ENCODE measurements at regions not wholly inside any gene's neighbourhood (a gene's known extent, or its start where the extent isn't known, plus 50 kb on each side); places are given as distances from the start of the nearest gene placed in this dataset.

- Histone ChIP-seq H3K27me3 (ENCODE audit: insufficient read depth) (no peaks in the 10 kb centered on the region), H2AFZ (no peak overlapping the region), H3K9me2 (ENCODE audit: insufficient read depth) (peaks cover 8% of the 10 kb centered on the region; the same call in 1 of the 2 replicates), H3K27ac (ENCODE audit: low read depth) (no peak overlapping the region), H3K79me2 (replicated peaks; ENCODE audit: insufficient read depth) (no peaks in the 10 kb centered on the region), H3K4me2 (no peak overlapping the region), H3K4me3 (no peak overlapping the region), H4K20me1 (replicated peaks; ENCODE audit: insufficient read depth) (no peaks in the 10 kb centered on the region), H3F3A (replicated peaks; ENCODE audit: low read depth) (no peaks in the 10 kb centered on the region), H3K36me3 (ENCODE audit: insufficient read depth) (no peaks in the 10 kb centered on the region), H3K4me1 (ENCODE audit: insufficient read depth) (peaks cover 17% of the 10 kb centered on the region)
- DNase-seq (ENCODE audit: low spot score) (no peak), ATAC-seq (no peak)
- H3K36me3 Mint-ChIP-seq (ENCODE audit: low read depth) = no peaks in the 10 kb centered on the region
- H3K4me3 Mint-ChIP-seq = no peak overlapping the region
- H3K27me3 Mint-ChIP-seq (ENCODE audit: insufficient read depth, low read depth, poor library complexity) = peaks cover 5% of the 10 kb centered on the region
- H3K4me1 Mint-ChIP-seq = peaks cover 26% of the 10 kb centered on the region
- H3K27ac Mint-ChIP-seq = no peak overlapping the region
- no peaks in the 10 kb centered on the region; the same call in 2 of the 3 replicates for H3K9me3 Mint-ChIP-seq
- TF ChIP-seq ZNF114 (CRISPR knock-in tag; IDR thresholded peaks at IDR 0.05) = no peak
- TF ChIP-seq, protein P1, sequence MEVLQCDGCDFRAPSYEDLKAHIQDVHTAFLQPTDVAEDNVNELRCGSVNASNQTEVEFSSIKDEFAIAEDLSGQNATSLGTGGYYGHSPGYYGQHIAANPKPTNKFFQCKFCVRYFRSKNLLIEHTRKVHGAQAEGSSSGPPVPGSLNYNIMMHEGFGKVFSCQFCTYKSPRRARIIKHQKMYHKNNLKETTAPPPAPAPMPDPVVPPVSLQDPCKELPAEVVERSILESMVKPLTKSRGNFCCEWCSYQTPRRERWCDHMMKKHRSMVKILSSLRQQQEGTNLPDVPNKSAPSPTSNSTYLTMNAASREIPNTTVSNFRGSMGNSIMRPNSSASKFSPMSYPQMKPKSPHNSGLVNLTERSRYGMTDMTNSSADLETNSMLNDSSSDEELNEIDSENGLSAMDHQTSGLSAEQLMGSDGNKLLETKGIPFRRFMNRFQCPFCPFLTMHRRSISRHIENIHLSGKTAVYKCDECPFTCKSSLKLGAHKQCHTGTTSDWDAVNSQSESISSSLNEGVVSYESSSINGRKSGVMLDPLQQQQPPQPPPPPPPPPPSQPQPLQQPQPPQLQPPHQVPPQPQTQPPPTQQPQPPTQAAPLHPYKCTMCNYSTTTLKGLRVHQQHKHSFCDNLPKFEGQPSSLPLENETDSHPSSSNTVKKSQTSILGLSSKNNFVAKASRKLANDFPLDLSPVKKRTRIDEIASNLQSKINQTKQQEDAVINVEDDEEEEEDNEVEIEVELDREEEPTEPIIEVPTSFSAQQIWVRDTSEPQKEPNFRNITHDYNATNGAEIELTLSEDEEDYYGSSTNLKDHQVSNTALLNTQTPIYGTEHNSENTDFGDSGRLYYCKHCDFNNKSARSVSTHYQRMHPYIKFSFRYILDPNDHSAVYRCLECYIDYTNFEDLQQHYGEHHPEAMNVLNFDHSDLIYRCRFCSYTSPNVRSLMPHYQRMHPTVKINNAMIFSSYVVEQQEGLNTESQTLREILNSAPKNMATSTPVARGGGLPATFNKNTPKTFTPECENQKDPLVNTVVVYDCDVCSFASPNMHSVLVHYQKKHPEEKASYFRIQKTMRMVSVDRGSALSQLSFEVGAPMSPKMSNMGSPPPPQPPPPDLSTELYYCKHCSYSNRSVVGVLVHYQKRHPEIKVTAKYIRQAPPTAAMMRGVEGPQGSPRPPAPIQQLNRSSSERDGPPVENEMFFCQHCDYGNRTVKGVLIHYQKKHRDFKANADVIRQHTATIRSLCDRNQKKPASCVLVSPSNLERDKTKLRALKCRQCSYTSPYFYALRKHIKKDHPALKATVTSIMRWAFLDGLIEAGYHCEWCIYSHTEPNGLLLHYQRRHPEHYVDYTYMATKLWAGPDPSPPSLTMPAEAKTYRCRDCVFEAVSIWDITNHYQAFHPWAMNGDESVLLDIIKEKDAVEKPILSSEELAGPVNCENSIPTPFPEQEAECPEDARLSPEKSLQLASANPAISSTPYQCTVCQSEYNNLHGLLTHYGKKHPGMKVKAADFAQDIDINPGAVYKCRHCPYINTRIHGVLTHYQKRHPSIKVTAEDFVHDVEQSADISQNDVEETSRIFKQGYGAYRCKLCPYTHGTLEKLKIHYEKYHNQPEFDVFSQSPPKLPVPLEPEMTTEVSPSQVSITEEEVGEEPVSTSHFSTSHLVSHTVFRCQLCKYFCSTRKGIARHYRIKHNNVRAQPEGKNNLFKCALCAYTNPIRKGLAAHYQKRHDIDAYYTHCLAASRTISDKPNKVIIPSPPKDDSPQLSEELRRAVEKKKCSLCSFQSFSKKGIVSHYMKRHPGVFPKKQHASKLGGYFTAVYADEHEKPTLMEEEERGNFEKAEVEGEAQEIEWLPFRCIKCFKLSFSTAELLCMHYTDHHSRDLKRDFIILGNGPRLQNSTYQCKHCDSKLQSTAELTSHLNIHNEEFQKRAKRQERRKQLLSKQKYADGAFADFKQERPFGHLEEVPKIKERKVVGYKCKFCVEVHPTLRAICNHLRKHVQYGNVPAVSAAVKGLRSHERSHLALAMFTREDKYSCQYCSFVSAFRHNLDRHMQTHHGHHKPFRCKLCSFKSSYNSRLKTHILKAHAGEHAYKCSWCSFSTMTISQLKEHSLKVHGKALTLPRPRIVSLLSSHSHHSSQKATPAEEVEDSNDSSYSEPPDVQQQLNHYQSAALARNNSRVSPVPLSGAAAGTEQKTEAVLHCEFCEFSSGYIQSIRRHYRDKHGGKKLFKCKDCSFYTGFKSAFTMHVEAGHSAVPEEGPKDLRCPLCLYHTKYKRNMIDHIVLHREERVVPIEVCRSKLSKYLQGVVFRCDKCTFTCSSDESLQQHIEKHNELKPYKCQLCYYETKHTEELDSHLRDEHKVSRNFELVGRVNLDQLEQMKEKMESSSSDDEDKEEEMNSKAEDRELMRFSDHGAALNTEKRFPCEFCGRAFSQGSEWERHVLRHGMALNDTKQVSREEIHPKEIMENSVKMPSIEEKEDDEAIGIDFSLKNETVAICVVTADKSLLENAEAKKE (CRISPR knock-in tag; IDR thresholded peaks at IDR 0.05) = no peak
- no peak for TF ChIP-seq EZH2 (IDR thresholded peaks at IDR 0.05; ENCODE audit: low read depth, unreplicated experiment)
- TF ChIP-seq JUNB (IDR thresholded peaks at IDR 0.05; ENCODE audit: unreplicated experiment) = no peak
- TF ChIP-seq, protein P2, sequence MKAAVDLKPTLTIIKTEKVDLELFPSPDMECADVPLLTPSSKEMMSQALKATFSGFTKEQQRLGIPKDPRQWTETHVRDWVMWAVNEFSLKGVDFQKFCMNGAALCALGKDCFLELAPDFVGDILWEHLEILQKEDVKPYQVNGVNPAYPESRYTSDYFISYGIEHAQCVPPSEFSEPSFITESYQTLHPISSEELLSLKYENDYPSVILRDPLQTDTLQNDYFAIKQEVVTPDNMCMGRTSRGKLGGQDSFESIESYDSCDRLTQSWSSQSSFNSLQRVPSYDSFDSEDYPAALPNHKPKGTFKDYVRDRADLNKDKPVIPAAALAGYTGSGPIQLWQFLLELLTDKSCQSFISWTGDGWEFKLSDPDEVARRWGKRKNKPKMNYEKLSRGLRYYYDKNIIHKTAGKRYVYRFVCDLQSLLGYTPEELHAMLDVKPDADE (IDR thresholded peaks at IDR 0.05) = no peak
- no peak for TF ChIP-seq REST (IDR thresholded peaks at IDR 0.05; ENCODE audit: unreplicated experiment)
- no peak for TF ChIP-seq POLR2AphosphoS5 (IDR thresholded peaks at IDR 0.05; ENCODE audit: low read depth)
- no peak for TF ChIP-seq STAT1 (IDR thresholded peaks at IDR 0.05; ENCODE audit: unreplicated experiment)
- TF ChIP-seq ZNF331 (CRISPR knock-in tag; IDR thresholded peaks at IDR 0.05; ENCODE audit: low read depth) = no peak
- no peak for TF ChIP-seq CTCF (conservative IDR thresholded peaks at IDR 0.05; ENCODE audit: low read depth in 2 of 2)
- TF ChIP-seq NANOG (IDR thresholded peaks at IDR 0.05; ENCODE audit: borderline replicate concordance) = no peak
- TF ChIP-seq CREB1 (CRISPR knock-in tag; IDR thresholded peaks at IDR 0.05; ENCODE audit: low read depth) = no peak
- no peak for TF ChIP-seq EZH2phosphoT487 (IDR thresholded peaks at IDR 0.05; ENCODE audit: unreplicated experiment)
Observed at GRCh38 chr4:15144967-15145295, 142.7 kb downstream of the CPEB2 start.
